ENCODE measurements at regions not wholly inside any gene's neighbourhood (a gene's known extent, or its start where the extent isn't known, plus 50 kb on each side); places are given as distances from the start of the nearest gene placed in this dataset.

DNA sequence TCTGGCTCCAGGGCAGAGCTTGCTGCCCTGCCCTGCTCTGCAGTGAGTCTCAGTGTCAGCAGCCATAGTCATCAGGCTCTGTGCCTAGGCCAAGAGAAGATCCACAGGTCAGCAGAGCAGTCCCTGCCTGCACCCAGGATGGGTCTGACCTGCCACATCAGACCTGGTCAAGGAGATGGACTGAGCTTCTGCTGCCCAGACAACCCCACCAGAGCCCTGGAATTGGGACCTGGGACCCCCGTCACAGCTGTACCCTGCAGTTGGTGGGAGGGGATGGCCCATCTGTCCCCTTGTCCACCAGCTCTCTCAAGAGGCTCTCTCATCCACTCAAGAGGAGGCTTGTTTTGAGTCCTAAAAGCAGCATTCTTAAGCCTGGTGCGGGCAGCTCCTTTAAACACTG lies 142.6 kb downstream of the TFCP2L1 start:
- TF ChIP-seq, protein P1, sequence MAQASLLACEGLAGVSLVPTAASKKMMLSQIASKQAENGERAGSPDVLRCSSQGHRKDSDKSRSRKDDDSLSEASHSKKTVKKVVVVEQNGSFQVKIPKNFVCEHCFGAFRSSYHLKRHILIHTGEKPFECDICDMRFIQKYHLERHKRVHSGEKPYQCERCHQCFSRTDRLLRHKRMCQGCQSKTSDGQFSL (CRISPR knock-in tag; IDR thresholded peaks at IDR 0.05) = no peak
- no peak for TF ChIP-seq BRD4 (CRISPR knock-in tag; IDR thresholded peaks at IDR 0.05)
- TF ChIP-seq, protein P2, sequence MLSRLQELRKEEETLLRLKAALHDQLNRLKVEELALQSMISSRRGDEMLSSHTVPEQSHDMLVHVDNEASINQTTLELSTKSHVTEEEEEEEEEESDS (CRISPR knock-in tag; IDR thresholded peaks at IDR 0.05; ENCODE audit: borderline replicate concordance) = no peak
- TF ChIP-seq KDM1A (CRISPR knock-in tag; IDR thresholded peaks at IDR 0.05) = no peak
- no peak for TF ChIP-seq KDM2A (CRISPR knock-in tag; IDR thresholded peaks at IDR 0.05; ENCODE audit: borderline replicate concordance, low read depth)
- TF ChIP-seq MXD4 (CRISPR knock-in tag; IDR thresholded peaks at IDR 0.05) = no peak
- TF ChIP-seq HOXA7 (CRISPR knock-in tag; IDR thresholded peaks at IDR 0.05) = no peak
- no peak for TF ChIP-seq ZNF354B (CRISPR knock-in tag; IDR thresholded peaks at IDR 0.05)
- no peak for TF ChIP-seq NFE2L1 (CRISPR knock-in tag; IDR thresholded peaks at IDR 0.05; ENCODE audit: borderline replicate concordance)
- no peak for TF ChIP-seq POLR2A (IDR thresholded peaks at IDR 0.05; ENCODE audit: insufficient read depth in 1 of 2, low read depth in 2 of 2, low read length in 2 of 2)
- TF ChIP-seq, protein P3, sequence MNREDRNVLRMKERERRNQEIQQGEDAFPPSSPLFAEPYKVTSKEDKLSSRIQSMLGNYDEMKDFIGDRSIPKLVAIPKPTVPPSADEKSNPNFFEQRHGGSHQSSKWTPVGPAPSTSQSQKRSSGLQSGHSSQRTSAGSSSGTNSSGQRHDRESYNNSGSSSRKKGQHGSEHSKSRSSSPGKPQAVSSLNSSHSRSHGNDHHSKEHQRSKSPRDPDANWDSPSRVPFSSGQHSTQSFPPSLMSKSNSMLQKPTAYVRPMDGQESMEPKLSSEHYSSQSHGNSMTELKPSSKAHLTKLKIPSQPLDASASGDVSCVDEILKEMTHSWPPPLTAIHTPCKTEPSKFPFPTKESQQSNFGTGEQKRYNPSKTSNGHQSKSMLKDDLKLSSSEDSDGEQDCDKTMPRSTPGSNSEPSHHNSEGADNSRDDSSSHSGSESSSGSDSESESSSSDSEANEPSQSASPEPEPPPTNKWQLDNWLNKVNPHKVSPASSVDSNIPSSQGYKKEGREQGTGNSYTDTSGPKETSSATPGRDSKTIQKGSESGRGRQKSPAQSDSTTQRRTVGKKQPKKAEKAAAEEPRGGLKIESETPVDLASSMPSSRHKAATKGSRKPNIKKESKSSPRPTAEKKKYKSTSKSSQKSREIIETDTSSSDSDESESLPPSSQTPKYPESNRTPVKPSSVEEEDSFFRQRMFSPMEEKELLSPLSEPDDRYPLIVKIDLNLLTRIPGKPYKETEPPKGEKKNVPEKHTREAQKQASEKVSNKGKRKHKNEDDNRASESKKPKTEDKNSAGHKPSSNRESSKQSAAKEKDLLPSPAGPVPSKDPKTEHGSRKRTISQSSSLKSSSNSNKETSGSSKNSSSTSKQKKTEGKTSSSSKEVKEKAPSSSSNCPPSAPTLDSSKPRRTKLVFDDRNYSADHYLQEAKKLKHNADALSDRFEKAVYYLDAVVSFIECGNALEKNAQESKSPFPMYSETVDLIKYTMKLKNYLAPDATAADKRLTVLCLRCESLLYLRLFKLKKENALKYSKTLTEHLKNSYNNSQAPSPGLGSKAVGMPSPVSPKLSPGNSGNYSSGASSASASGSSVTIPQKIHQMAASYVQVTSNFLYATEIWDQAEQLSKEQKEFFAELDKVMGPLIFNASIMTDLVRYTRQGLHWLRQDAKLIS (CRISPR knock-in tag; IDR thresholded peaks at IDR 0.05) = no peak

Measured in HepG2 (cell line).